Uterus (tissue), 3 donors: ENCODE measurements at regions not wholly inside any gene's neighbourhood (a gene's known extent, or its start where the extent isn't known, plus 50 kb on each side); places are given as distances from the start of the nearest gene placed in this dataset.

Experiments
- DNase-seq, 2 donors: peaks; one replicate each; pipeline ENCODE4 v3.0.0-alpha.2; 2019 to 2020
- H3K27ac ChIP-seq, 2 donors: fragments of 200-600 bp; sonication (generic); 1 replicate in 1 of 2; 2 replicates in 1 of 2; pipeline ENCODE4 v1.5.1; 2016 to 2018
- H3K27me3 ChIP-seq, 2 donors: fragments of 200-600 bp; sonication (generic); one replicate each; pipeline ENCODE4 v1.5.1; 2018 to 2019; ENCODE audit warnings: control low read depth in 1 of 2
- H3K36me3 ChIP-seq, 2 donors: fragments of 200-600 bp; sonication (generic); one replicate each; pipeline ENCODE4 v1.5.1; 2019; ENCODE audit warnings: control low read depth in 1 of 2
- H3K4me1 ChIP-seq, 2 donors: fragments of 200-600 bp; sonication (generic); one replicate each; pipeline ENCODE4 v1.5.1; 2018 to 2019; ENCODE audit warnings: control low read depth in 1 of 2
- H3K4me3 ChIP-seq, 2 donors: fragments of 200-600 bp; sonication (generic); 1 replicate in 1 of 2; 2 replicates in 1 of 2; pipeline ENCODE4 v1.5.1; 2018 to 2019; ENCODE audit warnings: mild to moderate bottlenecking in 1 of 2
- H3K9me3 ChIP-seq, 2 donors: fragments of 200-600 bp; sonication (generic); one replicate each; pipeline ENCODE4 v1.5.1; 2019; ENCODE audit warnings: control low read depth in 1 of 2
- POLR2A ChIP-seq, 2 donors: fragments of 450-650 bp; IDR thresholded peaks; one replicate each; pipeline ENCODE4 v1.6.1; 2016; ENCODE audit warnings: antibody characterized with exemption in 2 of 2, mild to moderate bottlenecking in 1 of 2, moderate library complexity in 1 of 2
- intact Hi-C: fragments of 100-400 bp; cut with DNase I; formaldehyde crosslinking; loops from one replicate; pipeline ENCODE4 v1.15.1; 2023; ENCODE audit warnings: low total_unique reads
- TF ChIP-seq, protein P1 (sequence below), 4 experiments: fragments of 200-600 bp in 2 of 4; fragments of 450-650 bp in 2 of 4; sonication (generic) in 2 of 4; IDR thresholded peaks; one replicate each; pipeline ENCODE4 v1.5.1; 2016 to 2019; ENCODE audit warnings: antibody characterized with exemption in 4 of 4, mild to moderate bottlenecking in 2 of 4, moderate library complexity in 1 of 4
- donor health status: DM: yes; HTN: yes; CAD: no.

DNA sequence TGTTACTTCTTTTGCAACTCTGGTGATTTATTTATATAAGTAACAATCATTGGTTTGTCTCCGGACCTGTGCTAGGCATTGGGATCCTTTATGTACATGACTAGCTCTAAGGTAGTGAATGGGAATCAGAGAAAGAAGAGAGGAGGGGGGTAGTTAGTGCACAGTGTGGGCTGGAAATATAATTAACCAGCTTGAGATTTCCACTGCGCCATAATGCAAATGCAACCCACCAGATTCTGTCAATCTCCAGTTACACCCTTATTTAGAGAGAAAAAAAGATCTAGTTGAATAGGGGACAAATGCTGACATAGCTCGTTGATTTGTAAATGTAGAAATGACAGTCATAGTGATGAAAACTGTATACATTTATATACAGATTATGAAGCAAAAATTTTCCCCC is 342.2 kb upstream of the SLC30A5 start:
- H3K9me3 ChIP-seq = no peaks in the 10 kb centered on the region
- no peaks in the 10 kb centered on the region for H3K4me1 ChIP-seq
- intact Hi-C loops = no loop called here
- H3K4me3 ChIP-seq = no peak overlapping the region
- H3K36me3 ChIP-seq = no peaks in the 10 kb centered on the region
- TF ChIP-seq, protein P1, sequence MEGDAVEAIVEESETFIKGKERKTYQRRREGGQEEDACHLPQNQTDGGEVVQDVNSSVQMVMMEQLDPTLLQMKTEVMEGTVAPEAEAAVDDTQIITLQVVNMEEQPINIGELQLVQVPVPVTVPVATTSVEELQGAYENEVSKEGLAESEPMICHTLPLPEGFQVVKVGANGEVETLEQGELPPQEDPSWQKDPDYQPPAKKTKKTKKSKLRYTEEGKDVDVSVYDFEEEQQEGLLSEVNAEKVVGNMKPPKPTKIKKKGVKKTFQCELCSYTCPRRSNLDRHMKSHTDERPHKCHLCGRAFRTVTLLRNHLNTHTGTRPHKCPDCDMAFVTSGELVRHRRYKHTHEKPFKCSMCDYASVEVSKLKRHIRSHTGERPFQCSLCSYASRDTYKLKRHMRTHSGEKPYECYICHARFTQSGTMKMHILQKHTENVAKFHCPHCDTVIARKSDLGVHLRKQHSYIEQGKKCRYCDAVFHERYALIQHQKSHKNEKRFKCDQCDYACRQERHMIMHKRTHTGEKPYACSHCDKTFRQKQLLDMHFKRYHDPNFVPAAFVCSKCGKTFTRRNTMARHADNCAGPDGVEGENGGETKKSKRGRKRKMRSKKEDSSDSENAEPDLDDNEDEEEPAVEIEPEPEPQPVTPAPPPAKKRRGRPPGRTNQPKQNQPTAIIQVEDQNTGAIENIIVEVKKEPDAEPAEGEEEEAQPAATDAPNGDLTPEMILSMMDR (IDR thresholded peaks at IDR 0.05) = no peak
- no peak for TF ChIP-seq POLR2A (IDR thresholded peaks at IDR 0.05)
- no peak overlapping the region for H3K27ac ChIP-seq
- no peaks in the 10 kb centered on the region for H3K27me3 ChIP-seq
- DNase-seq = no peak

DNA sequence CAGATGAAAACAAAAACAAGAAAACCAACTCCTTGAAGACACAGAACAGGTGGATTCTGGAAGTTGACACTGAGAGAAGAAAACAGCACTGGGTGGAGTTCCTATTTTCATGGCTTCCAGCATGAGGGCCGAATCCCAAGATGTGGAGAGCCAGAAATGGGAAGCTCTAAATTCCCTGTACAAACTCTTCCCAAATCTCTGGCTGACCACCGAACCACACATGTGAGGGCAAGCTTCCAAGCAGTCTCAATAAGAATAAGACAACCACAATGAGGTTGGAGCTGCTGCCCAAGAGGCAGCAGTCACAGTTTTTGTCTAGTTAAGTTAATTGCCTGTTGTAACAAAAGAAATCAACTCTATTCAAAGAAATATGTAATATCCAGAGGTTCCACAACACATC is 339.3 kb upstream of the SLC30A5 start:
- no peaks in the 10 kb centered on the region for H3K4me1 ChIP-seq
- H3K4me3 ChIP-seq = no peak overlapping the region
- H3K27ac ChIP-seq = no peak overlapping the region
- no peak for DNase-seq
- TF ChIP-seq, protein P1 (IDR thresholded peaks at IDR 0.05) = no peak
- no peak for TF ChIP-seq POLR2A (IDR thresholded peaks at IDR 0.05)
- H3K9me3 ChIP-seq = no peaks in the 10 kb centered on the region
- no peaks in the 10 kb centered on the region for H3K36me3 ChIP-seq
- intact Hi-C loops = no loop called here
- H3K27me3 ChIP-seq = no peaks in the 10 kb centered on the region

DNA sequence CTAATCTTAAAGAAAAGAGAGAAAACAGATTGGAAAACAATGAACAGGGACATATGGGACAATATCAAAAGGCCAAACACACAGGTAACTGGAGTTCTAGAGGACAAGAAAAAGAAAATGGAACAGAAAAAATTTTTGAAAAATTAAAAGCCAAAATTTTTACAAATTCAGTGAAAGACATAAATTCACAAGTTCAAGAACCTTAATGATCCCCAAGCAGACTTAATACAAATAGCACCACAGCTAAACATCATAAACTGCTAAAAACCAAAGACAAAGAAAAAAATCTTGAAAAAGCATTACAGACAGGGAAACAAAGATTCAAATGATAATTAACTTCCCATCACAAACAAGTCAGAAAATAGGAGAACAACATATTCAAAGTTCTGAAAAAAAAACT is 338.5 kb upstream of the SLC30A5 start:
- DNase-seq = no peak
- Histone ChIP-seq H3K9me3 (no peaks in the 10 kb centered on the region), H3K4me3 (no peak overlapping the region), H3K27me3 (no peaks in the 10 kb centered on the region), H3K27ac (no peak overlapping the region), H3K4me1 (no peaks in the 10 kb centered on the region), H3K36me3 (no peaks in the 10 kb centered on the region)
- intact Hi-C loops = no loop called here
- TF ChIP-seq POLR2A (IDR thresholded peaks at IDR 0.05) = no peak
- TF ChIP-seq, protein P1 (IDR thresholded peaks at IDR 0.05) = no peak

DNA sequence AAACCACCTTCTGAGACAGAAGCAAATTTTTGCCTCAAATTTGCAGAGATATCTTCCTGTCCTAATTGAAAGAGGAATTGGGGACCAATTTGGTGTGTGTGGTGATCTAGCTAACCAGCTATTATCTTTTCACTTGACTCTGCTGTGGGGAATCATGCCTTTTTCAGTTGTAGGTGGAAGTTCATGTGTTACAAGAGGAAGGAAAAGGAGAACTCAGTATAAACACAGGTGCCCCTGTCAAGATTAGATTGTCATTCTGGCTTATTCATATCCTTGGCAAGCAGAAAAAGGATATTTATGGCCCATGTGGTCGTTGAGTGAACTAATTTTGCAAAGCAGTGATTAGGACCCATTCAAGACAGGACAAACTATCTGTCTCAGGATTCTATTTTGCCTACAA is 336.8 kb upstream of the SLC30A5 start:
- no peak overlapping the region for H3K27ac ChIP-seq
- no peaks in the 10 kb centered on the region for H3K9me3 ChIP-seq
- intact Hi-C loops = no loop called here
- H3K36me3 ChIP-seq = no peaks in the 10 kb centered on the region
- TF ChIP-seq POLR2A (IDR thresholded peaks at IDR 0.05) = no peak
- TF ChIP-seq, protein P1 (IDR thresholded peaks at IDR 0.05) = no peak
- no peaks in the 10 kb centered on the region for H3K27me3 ChIP-seq
- no peaks in the 10 kb centered on the region for H3K4me1 ChIP-seq
- DNase-seq = no peak
- H3K4me3 ChIP-seq = no peak overlapping the region

DNA sequence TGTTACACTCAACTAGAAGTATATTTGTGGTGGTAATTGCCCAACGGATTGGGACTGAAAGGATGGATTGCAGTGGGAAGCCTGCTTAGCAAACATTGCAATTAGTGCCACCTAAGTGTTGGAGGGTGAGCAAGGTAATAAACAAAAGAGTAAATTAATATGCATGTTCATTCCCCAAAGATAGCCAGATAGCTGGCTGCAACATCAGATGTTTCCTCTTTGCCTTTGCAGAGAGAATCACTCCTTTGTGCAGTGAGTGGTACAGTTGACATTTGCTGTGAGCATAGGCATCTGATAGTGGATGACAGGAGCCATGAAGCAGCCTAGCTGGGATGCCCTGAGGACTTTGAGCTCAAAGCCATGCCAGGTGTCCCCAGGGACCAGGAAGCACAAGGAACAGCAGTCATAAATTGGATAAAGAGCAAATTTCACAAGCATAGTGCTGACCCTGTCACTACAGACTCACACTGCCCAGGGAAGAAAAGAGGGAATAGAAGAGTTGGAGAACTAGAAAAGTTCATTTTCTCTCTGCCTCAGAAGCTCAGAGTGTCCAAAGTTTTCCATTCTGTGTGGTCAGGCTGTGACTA is 336.1 kb upstream of the SLC30A5 start:
- Histone ChIP-seq H3K27ac (no peak overlapping the region), H3K4me3 (no peak overlapping the region), H3K4me1 (no peaks in the 10 kb centered on the region), H3K9me3 (peaks cover 0 to 2% of the 10 kb centered on the region in 2 donors), H3K27me3 (no peaks in the 10 kb centered on the region), H3K36me3 (no peaks in the 10 kb centered on the region)
- DNase-seq = no peak
- intact Hi-C loops = no loop called here
- no peak for TF ChIP-seq POLR2A (IDR thresholded peaks at IDR 0.05)
- TF ChIP-seq, protein P1 (IDR thresholded peaks at IDR 0.05) = no peak
